HepG2 (cell line): ENCODE measurements at regions not wholly inside any gene's neighbourhood (a gene's known extent, or its start where the extent isn't known, plus 50 kb on each side); places are given as distances from the start of the nearest gene placed in this dataset.

Experiments
- ATAC-seq: fragments of 200-7000 bp; cut with Tn5 transposase; 3 replicates; pipeline ENCODE4 v1.9.1; 2020; ENCODE audit warnings: mild to moderate bottlenecking, moderate library complexity
- BruUV-seq: library from RNA; stranded (reverse); fragments of 400-500 nt; replicated peaks from 2 replicates; lab custom pipeline; 2021; lab: Mats Ljungman, UMichigan
- CTCF ChIA-PET: fragments of 300-600 bp; formaldehyde crosslinking; extraction: SDS; loops from one replicate; lab custom pipeline; 2021; ENCODE audit warnings: low total read pairs, inconsistent platforms, low intra/inter-chr PET ratio; lab: Yijun Ruan, JAX
- POLR2A ChIA-PET: fragments of 350-600 bp; sonication (Branson Sonifier 250); formaldehyde crosslinking; loops from one replicate; lab custom pipeline; 2020; ENCODE audit warnings: antibody characterized with exemption, inconsistent platforms; lab: Yijun Ruan, JAX
- DNase-seq: peaks from one replicate; pipeline ENCODE4 v3.0.0-alpha.2; 2015; ENCODE audit warnings: low spot score
- FAIRE-seq: peaks from 3 replicates; lab custom pipeline; 2011; peaks lifted over from hg19 to GRCh38; lab: Jason Lieb, UNC
- H2AFZ ChIP-seq: one replicate; pipeline ENCODE4 v1.6.1; 2011; ENCODE audit warnings: low read length, inconsistent platforms
- H3K27ac ChIP-seq: fragments of 300-600 bp; 3 replicates; pipeline ENCODE4 v1.8.0; 2011; ENCODE audit warnings: mixed run types, mild to moderate bottlenecking, mixed read lengths, low read length, inconsistent platforms; ENCODE audit not compliant: insufficient read depth; ENCODE audit errors: extremely low read length
- H3K27me3 ChIP-seq, 2 experiments: fragments of 200-600 bp in 1 of 2; 2 replicates in 1 of 2; 3 replicates in 1 of 2; pipeline versions ENCODE4 v1.6.0 to v1.8.0; 2011; ENCODE audit warnings: low read length in 2 of 2, mild to moderate bottlenecking in 2 of 2, moderate library complexity in 2 of 2, inconsistent platforms in 1 of 2; ENCODE audit not compliant: insufficient read depth in 2 of 2, control insufficient read depth in 1 of 2
- H3K36me3 ChIP-seq, 2 experiments: fragments of 200-600 bp in 1 of 2; replicated peaks in 1 of 2; 2 replicates in 1 of 2; 3 replicates in 1 of 2; pipeline versions ENCODE4 v1.5.1 to v1.8.0; 2011; ENCODE audit warnings: low read length in 2 of 2, inconsistent platforms in 1 of 2; ENCODE audit not compliant: insufficient read depth in 2 of 2, control insufficient read depth in 1 of 2
- H3K4me1 ChIP-seq: 2 replicates; pipeline ENCODE4 v1.5.1; 2012; ENCODE audit warnings: low read length, inconsistent platforms; ENCODE audit not compliant: insufficient read depth
- H3K4me2 ChIP-seq: 2 replicates; pipeline ENCODE4 v1.6.0; 2011; ENCODE audit warnings: low read depth, low read length, inconsistent platforms
- H3K4me3 ChIP-seq, 3 experiments: fragments of 200-600 bp in 1 of 3; sonication (generic), shearing (Covaris generic) in 1 of 3; replicated peaks in 1 of 3; 2 replicates each; pipeline ENCODE4 v1.5.1; 2011 to 2016; ENCODE audit warnings: low read length in 3 of 3, inconsistent platforms in 2 of 3, low read depth in 2 of 3, mild to moderate bottlenecking in 2 of 3, control low read depth in 1 of 3, mixed read lengths in 1 of 3; ENCODE audit not compliant: insufficient read depth in 1 of 3
- H3K79me2 ChIP-seq: one replicate; pipeline ENCODE4 v1.6.1; 2011; ENCODE audit warnings: low read length, inconsistent platforms; ENCODE audit not compliant: insufficient read depth
- H3K9ac ChIP-seq: 2 replicates; pipeline ENCODE4 v1.6.0; 2011; ENCODE audit warnings: mild to moderate bottlenecking, low read depth, low read length, inconsistent platforms; ENCODE audit not compliant: insufficient read depth
- H3K9me3 ChIP-seq: 2 replicates; pipeline ENCODE4 v1.5.1; 2012; ENCODE audit warnings: mild to moderate bottlenecking, low read length
- H4K20me1 ChIP-seq: 2 replicates; pipeline ENCODE4 v1.6.0; 2011; ENCODE audit warnings: inconsistent platforms, mild to moderate bottlenecking, low read length, moderate library complexity; ENCODE audit not compliant: insufficient read depth
- BCL6 ChIP-seq: IDR thresholded peaks from 2 replicates; pipeline ENCODE4 v1.6.1; 2016; ENCODE audit warnings: missing genetic modification reagents, missing compliant biosample characterization
- CHD2 ChIP-seq: IDR thresholded peaks from 2 replicates; pipeline ENCODE4 v1.6.1; 2011; ENCODE audit warnings: low read depth, low read length, improper control_type of control experiment
- GMEB2 ChIP-seq: IDR thresholded peaks from 2 replicates; pipeline ENCODE4 v1.6.1; 2016; ENCODE audit warnings: missing biosample characterization, missing genetic modification reagents, low read depth
- HNRNPL ChIP-seq: fragments of 200-400 bp; formaldehyde crosslinking; IDR thresholded peaks from 2 replicates; pipeline ENCODE4 v1.6.1; 2017; ENCODE audit warnings: mild to moderate bottlenecking, low read depth, low read length
- NKX3-1 ChIP-seq: sonication (generic); formaldehyde crosslinking; IDR thresholded peaks from 2 replicates; pipeline ENCODE4 v1.5.0; 2020; ENCODE audit warnings: missing genetic modification reagents
- PTBP1 ChIP-seq: fragments of 200-400 bp; formaldehyde crosslinking; IDR thresholded peaks from 2 replicates; pipeline ENCODE4 v1.6.1; 2018; ENCODE audit warnings: low read length, low read depth; ENCODE audit not compliant: poor library complexity, severe bottlenecking
- RARA ChIP-seq: IDR thresholded peaks from 2 replicates; pipeline ENCODE4 v1.6.1; 2016; ENCODE audit warnings: missing genetic modification reagents, missing compliant biosample characterization
- SKI ChIP-seq: fragments of 450-650 bp; IDR thresholded peaks from one replicate; pipeline ENCODE4 v1.6.1; 2018; ENCODE audit warnings: mild to moderate bottlenecking; ENCODE audit not compliant: partially characterized antibody
- SKIL ChIP-seq: sonication (generic); formaldehyde crosslinking; IDR thresholded peaks from 2 replicates; pipeline ENCODE4 v1.8.0; 2022; ENCODE audit warnings: missing genetic modification reagents, mild to moderate bottlenecking, moderate library complexity, borderline replicate concordance
- TCF12 ChIP-seq, 2 experiments: fragments of 450-650 bp in 1 of 2; sonication (generic) in 1 of 2; formaldehyde crosslinking in 1 of 2; IDR thresholded peaks; 2 replicates each; pipeline versions ENCODE4 v1.6.1 to v1.8.0; 2017 to 2022; ENCODE audit warnings: antibody characterized with exemption in 1 of 2, mild to moderate bottlenecking in 1 of 2, missing genetic modification reagents in 1 of 2, moderate library complexity in 1 of 2
- TERF1 ChIP-seq: sonication (generic); formaldehyde crosslinking; IDR thresholded peaks from 2 replicates; pipeline ENCODE4 v1.8.0; 2022; ENCODE audit warnings: mild to moderate bottlenecking, missing genetic modification reagents, moderate library complexity
- ZBTB20 ChIP-seq: sonication (generic); formaldehyde crosslinking; IDR thresholded peaks from 2 replicates; pipeline ENCODE4 v1.8.1; 2023; ENCODE audit warnings: missing genetic modification reagents, low read depth, mild to moderate bottlenecking, borderline replicate concordance
- ZC3H13 ChIP-seq: sonication (generic); formaldehyde crosslinking; IDR thresholded peaks from 2 replicates; pipeline ENCODE4 v1.8.1; 2023; ENCODE audit warnings: mild to moderate bottlenecking, missing genetic modification reagents, moderate library complexity
- ZNF253 ChIP-seq: sonication (generic); formaldehyde crosslinking; IDR thresholded peaks from 2 replicates; pipeline ENCODE4 v1.8.0; 2022; ENCODE audit warnings: mild to moderate bottlenecking, missing genetic modification reagents, borderline replicate concordance
- ZNF264 ChIP-seq: sonication (generic); formaldehyde crosslinking; IDR thresholded peaks from 2 replicates; pipeline ENCODE4 v1.4.0; 2020; ENCODE audit warnings: missing genetic modification reagents
- ZNF772 ChIP-seq: sonication (generic); formaldehyde crosslinking; IDR thresholded peaks from 2 replicates; pipeline ENCODE4 v1.5.0; 2020; ENCODE audit warnings: mild to moderate bottlenecking, missing genetic modification reagents
- WGBS: methylation state at CpG from one replicate; pipeline ENCODE4 v1.1.6; 2017; ENCODE audit warnings: low lambda C conversion rate; 5-methylcytosine and 5-hydroxymethylcytosine counted together
- in situ Hi-C: cut with HindIII; loops from 2 replicates; pipeline ENCODE4 v1.10.0; 2017; ENCODE audit warnings: low pct_unique_long_range_greater_than_20kb; ENCODE audit not compliant: extremely low pct_ligation_motif_present
- intact Hi-C: fragments of 100-400 bp; cut with micrococcal nuclease; formaldehyde crosslinking; loops from one replicate; pipeline ENCODE4 v1.10.0; 2022; ENCODE audit not compliant: unreplicated experiment

DNA sequence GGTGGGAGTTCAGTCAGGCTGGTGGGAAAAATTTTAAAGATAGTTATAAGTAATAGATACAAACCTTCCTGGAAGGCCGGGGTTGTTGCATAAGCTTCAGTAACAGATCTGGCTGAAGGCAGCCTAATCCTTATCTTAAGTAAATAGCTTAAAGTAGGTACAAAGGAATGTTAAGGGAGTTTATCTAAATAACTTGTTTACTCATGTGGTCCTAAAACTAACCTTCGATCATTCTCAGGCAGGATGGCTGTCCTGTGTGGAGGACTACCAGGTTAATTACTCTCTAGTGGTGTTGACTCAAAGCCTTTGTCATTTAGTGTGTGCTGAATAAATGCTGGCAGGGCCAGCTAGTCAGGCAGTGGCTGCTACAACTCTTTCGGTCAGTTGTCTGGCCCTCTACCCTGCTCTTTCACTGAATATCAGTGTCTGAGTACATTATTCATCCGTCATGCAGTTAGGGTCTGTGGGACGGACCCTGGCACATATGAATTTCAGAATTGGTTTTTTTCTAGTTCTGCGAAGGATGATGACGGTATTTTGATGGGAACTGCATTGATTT, 131.6 kb upstream of the TAB2 start:
- WGBS = 21% methylated on average over 7 of the region's 7 CpGs
- TF ChIP-seq ZNF772 (no peak), RARA (CRISPR knock-in tag) (no peak), TERF1 (no peak), SKI (no peak), HNRNPL (no peak), PTBP1 (no peak), GMEB2 (no peak), TCF12 (IDR thresholded peaks at IDR 0.05) (no peak), TCF12 (CRISPR knock-in tag; IDR thresholded peaks at IDR 0.05) (no peak), ZC3H13 (no peak), SKIL (CRISPR knock-in tag) (no peak), ZNF253 (peak; percentile 95), ZBTB20 (no peak), ZNF264 (no peak), NKX3-1 (CRISPR knock-in tag) (0 out of 2 replicates have a peak, but pooled peaks have one; percentile 32), CHD2 (no peak), BCL6 (CRISPR knock-in tag) (0 out of 2 replicates have a peak, but pooled peaks have one; percentile 34)

More for the DNA sequence above, 131.6 kb upstream of the TAB2 start:
- no peak overlapping the region for H3K9ac ChIP-seq
- no peaks in the 10 kb centered on the region for H3K36me3 ChIP-seq
- intact Hi-C loops (no loop called here), in situ Hi-C loops (no loop called here)
- BruUV-seq = no TSS peak
- H4K20me1 ChIP-seq = no peaks in the 10 kb centered on the region
- ChIA-PET POLR2A (no interaction called here), CTCF (no interaction called here)
- H3K4me1 ChIP-seq = no peaks in the 10 kb centered on the region
- FAIRE-seq = no peak
- peaks cover 41% of the 10 kb centered on the region for H3K9me3 ChIP-seq
- H3K27me3 ChIP-seq = peaks cover 0 to 11% of the 10 kb centered on the region in 2 experiments; a peak in 2 of 5 replicates
- no peak overlapping the region for H3K4me2 ChIP-seq
- no peak for ATAC-seq
- H3K27ac ChIP-seq = no peak overlapping the region
- H3K4me3 ChIP-seq = no peak overlapping the region
- peak; percentile 18 for DNase-seq
- H2AFZ ChIP-seq = no peak overlapping the region
- H3K79me2 ChIP-seq = no peaks in the 10 kb centered on the region
